Germinal center (tissue), 1 donor: ENCODE measurements at regions not wholly inside any gene's neighbourhood (a gene's known extent, or its start where the extent isn't known, plus 50 kb on each side); places are given as distances from the start of the nearest gene placed in this dataset.

Source experiments
- DNase-seq: peaks from one replicate; pipeline ENCODE4 v3.0.0; 2012; ENCODE audit warnings: mixed read lengths, low spot score

GRCh38 chr5:175388531-175388930 lies 55.5 kb downstream of the DRD1 start:
- DNase-seq, result no peak

- DNase-seq, result no peak
These were observed 56.8 kb downstream of the DRD1 start for GRCh38 chr5:175387144-175387543.

GRCh38 chr5:175386526-175386925 lies 57.5 kb downstream of the DRD1 start:
- no peak for DNase-seq

GRCh38 chr5:175385691-175386362 lies 58.2 kb downstream of the DRD1 start:
- DNase-seq, result no peak

- no peak for DNase-seq
These were observed 59.0 kb downstream of the DRD1 start for GRCh38 chr5:175384724-175385552.

GRCh38 chr5:175383350-175383749 lies 60.6 kb downstream of the DRD1 start:
- DNase-seq, result no peak

GRCh38 chr5:175382171-175382570 lies 61.8 kb downstream of the DRD1 start:
- DNase-seq, result no peak

- DNase-seq, result no peak
These were observed 62.9 kb downstream of the DRD1 start for GRCh38 chr5:175381130-175381529.

- no peak for DNase-seq
These were observed 63.3 kb downstream of the DRD1 start for GRCh38 chr5:175380701-175381100.

- DNase-seq, result no peak
These were observed 64.1 kb downstream of the DRD1 start for GRCh38 chr5:175379867-175380266.

- DNase-seq, result no peak
These were observed 65.4 kb downstream of the DRD1 start for GRCh38 chr5:175378444-175379028.

GRCh38 chr5:175377816-175378215 lies 66.2 kb downstream of the DRD1 start:
- no peak for DNase-seq

GRCh38 chr5:175374166-175374875 lies 69.7 kb downstream of the DRD1 start:
- no peak for DNase-seq

- no peak for DNase-seq
These were observed 78.1 kb downstream of the DRD1 start for GRCh38 chr5:175365866-175366265.

- DNase-seq, result no peak
These were observed 80.7 kb downstream of the DRD1 start for GRCh38 chr5:175363300-175363699.

- DNase-seq, result no peak
These were observed 86.0 kb downstream of the DRD1 start for GRCh38 chr5:175357995-175358394.

- no peak for DNase-seq
These were observed 87.6 kb downstream of the DRD1 start for GRCh38 chr5:175356428-175356827.

GRCh38 chr5:175354964-175355363 lies 89.0 kb downstream of the DRD1 start:
- no peak for DNase-seq

GRCh38 chr5:175353926-175354325 lies 90.1 kb downstream of the DRD1 start:
- no peak for DNase-seq

- DNase-seq, result no peak
These were observed 91.9 kb downstream of the DRD1 start for GRCh38 chr5:175351897-175352590.

- no peak for DNase-seq
These were observed 92.9 kb downstream of the DRD1 start for GRCh38 chr5:175351126-175351525.

GRCh38 chr5:175347931-175348330 lies 96.1 kb downstream of the DRD1 start:
- DNase-seq, result no peak
